AG09309 (cell line): ENCODE measurements at regions not wholly inside any gene's neighbourhood (a gene's known extent, or its start where the extent isn't known, plus 50 kb on each side); places are given as distances from the start of the nearest gene placed in this dataset.
"Not testable (repeated sequence)": the region's sequence is repeated elsewhere in the genome, so short reads cannot be mapped to it uniquely, and the experiment has no call there.

Experiments used
- DNase-seq: peaks from one replicate; pipeline ENCODE4 v3.0.0-alpha.2; 2010; ENCODE audit warnings: low read depth
- H3K4me3 ChIP-seq: 2 replicates; pipeline ENCODE4 v1.5.1; 2011; ENCODE audit warnings: mild to moderate bottlenecking, low read depth, low read length, moderate library complexity; ENCODE audit not compliant: control insufficient read depth
- TF ChIP-seq, protein P1 (sequence below): IDR thresholded peaks from 2 replicates; pipeline ENCODE4 v1.5.1; 2011; ENCODE audit warnings: mild to moderate bottlenecking, low read depth, low read length, inconsistent platforms; ENCODE audit not compliant: insufficient read depth, control insufficient read depth; ENCODE audit errors: missing control alignments

DNA sequence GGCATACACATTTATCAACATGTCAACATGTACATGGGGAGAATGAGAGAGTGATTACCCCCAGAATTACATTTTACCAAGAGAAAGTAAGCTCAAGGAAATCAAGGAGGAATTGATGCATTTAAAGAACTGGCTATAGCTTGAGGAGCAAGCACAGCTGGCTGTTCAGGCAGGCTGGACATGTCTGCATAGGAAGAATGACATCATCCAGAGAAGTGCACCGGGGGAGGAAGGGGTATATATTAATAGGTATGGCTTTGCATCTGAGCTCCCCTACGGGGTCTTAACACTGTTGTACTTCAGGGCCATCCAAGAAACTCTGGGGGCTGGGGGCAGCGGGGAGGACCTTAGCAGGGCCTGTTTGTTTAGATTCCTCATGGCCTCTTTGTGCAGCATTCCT, 222.4 kb upstream of the VCX start:
- no peak for DNase-seq
- H3K4me3 ChIP-seq = no peak overlapping the region
- TF ChIP-seq, protein P1, sequence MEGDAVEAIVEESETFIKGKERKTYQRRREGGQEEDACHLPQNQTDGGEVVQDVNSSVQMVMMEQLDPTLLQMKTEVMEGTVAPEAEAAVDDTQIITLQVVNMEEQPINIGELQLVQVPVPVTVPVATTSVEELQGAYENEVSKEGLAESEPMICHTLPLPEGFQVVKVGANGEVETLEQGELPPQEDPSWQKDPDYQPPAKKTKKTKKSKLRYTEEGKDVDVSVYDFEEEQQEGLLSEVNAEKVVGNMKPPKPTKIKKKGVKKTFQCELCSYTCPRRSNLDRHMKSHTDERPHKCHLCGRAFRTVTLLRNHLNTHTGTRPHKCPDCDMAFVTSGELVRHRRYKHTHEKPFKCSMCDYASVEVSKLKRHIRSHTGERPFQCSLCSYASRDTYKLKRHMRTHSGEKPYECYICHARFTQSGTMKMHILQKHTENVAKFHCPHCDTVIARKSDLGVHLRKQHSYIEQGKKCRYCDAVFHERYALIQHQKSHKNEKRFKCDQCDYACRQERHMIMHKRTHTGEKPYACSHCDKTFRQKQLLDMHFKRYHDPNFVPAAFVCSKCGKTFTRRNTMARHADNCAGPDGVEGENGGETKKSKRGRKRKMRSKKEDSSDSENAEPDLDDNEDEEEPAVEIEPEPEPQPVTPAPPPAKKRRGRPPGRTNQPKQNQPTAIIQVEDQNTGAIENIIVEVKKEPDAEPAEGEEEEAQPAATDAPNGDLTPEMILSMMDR = no peak

GRCh38 chrX:7617994-7618393, 225.0 kb upstream of the VCX start:
- TF ChIP-seq, protein P1 = no peak
- H3K4me3 ChIP-seq = no peak overlapping the region
- DNase-seq = no peak

- DNase-seq = no peak
- TF ChIP-seq, protein P1 = no peak
- no peak overlapping the region for H3K4me3 ChIP-seq
These were observed 228.4 kb upstream of the VCX start for GRCh38 chrX:7614616-7615015.

DNA sequence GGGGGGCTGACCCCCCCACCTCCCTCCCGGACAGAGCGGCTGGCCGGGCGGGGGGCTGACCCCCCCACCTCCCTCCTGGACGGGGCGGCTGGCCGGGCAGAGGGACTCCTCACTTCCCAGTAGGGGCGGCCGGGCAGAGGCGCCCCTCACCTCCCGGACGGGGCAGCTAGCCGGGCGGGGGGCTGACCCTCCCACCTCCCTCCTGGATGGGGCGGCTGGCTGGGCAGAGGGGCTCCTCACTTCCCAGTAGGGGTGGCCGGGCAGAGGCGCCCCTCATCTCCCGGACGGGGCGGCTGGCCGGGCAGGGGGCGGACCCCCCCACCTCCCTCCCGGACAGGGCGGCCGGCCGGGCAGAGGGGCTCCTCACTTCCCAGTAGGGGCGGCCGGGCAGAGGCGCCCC, 234.3 kb upstream of the VCX start:
- DNase-seq, H3K4me3 ChIP-seq: not testable (repeated sequence)

- DNase-seq = no peak
- no peak overlapping the region for H3K4me3 ChIP-seq
- TF ChIP-seq, protein P1 = no peak
These were observed 236.8 kb upstream of the VCX start for GRCh38 chrX:7606039-7606652.

DNA sequence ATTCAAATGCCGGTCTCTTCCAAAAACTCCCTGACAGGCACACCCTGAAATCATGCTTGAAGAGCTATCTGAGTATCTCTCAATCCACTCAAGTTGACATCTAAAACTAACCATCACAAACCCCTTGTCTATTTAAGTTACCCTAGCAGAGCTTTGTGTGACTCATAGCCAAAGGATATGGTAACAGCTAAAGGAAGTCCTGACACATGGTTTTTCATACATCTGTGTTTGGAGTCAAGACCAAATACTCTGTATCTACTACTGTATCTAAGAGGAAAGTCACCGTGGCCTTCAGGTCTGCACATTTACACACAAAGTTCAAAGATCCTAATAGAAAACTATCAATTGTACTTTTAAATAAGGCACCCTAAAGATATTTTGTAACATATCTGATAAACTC, 239.6 kb upstream of the VCX start:
- TF ChIP-seq, protein P1 = no peak

GRCh38 chrX:7596822-7597221, 246.1 kb upstream of the VCX start:
- DNase-seq = no peak
- H3K4me3 ChIP-seq = no peak overlapping the region
- TF ChIP-seq, protein P1 = no peak

More for the DNA sequence above, 239.6 kb upstream of the VCX start:
- DNase-seq = no peak
- H3K4me3 ChIP-seq = no peak overlapping the region

DNA sequence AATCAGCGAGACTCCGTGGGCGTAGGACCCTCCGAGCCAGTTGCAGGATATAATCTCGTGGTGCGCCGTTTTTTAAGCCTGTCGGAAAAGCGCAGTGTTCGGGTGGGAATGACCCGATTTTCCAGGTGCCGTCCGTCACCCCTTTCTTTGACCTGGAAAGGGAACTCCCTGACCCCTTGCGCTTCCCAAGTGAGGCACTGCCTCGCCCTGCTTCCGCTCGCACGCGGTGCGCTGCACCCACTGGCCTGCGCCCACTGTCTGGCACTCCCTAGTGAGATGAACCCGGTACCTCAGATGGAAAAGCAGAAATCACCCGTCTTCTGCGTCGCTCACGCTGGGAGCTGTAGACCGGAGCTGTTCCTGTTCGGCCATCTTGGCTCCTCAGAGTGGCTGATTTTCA, 249.6 kb upstream of the VCX start:
- DNase-seq, H3K4me3 ChIP-seq: not testable (repeated sequence)
